ENCODE measurements at regions not wholly inside any gene's neighbourhood (a gene's known extent, or its start where the extent isn't known, plus 50 kb on each side); places are given as distances from the start of the nearest gene placed in this dataset.
A peak's percentile ranks its signal among the peaks of the same experiment; 100 is the strongest.
"Not testable (repeated sequence)": the region's sequence is repeated elsewhere in the genome, so short reads cannot be mapped to it uniquely, and the experiment has no call there.

DNA sequence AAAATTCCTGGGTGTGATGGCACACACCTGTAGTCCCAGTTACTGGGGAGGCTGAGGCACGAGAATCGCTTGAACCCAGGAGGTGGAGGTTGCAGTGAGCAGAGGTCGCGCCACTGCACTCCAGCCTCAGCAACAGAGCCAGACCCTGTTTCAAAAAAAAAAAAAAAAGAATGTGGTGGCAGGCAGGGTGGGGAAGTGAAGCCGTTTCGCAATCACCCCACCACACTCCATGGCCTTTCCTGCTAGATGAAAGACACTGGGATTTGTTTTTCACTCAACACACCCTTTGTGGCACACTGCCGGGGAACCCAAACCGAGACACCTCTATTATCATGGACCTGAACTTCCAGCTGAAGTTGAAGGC is 172.4 kb upstream of the IQSEC1 start:
- no peak for DNase-seq

DNA sequence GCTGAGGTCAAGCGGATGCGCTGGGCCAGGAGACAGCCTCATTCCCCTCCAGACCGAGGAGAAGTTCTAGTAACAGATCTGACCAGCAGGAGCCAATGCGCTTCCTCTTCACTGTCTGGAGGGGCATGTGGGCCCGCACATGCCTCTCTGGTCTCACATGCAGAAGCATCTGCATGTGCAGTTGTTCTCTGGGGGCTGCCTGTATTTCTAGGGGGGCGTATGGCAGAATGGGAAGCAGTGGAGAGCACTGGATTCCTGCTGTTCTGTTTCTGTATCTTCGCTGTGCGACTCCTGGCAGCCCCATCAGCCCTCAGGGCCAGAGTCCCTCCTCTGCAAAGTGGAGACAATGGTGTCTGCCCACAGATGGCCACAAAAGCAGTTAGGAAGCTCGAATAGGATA is 170.4 kb upstream of the IQSEC1 start:
- DNase-seq: no peak

DNA sequence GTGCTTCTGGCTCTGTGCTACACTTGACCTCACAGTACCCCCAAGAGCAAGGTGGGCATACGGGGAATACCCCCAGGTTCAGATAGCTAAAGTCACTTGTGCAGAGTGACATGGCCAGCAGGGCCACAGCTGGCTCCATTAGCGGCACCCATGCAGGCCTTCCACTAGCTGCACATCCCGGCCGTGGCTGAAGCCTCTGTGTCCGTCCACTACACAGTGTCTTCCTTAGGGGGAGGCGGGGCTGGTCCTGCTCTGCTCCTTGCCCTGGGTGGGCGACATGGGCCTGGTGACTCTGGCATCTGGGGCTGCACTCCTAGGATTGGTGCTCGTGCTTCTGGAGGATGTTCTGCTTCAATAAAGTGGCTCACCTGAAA is 169.1 kb upstream of the IQSEC1 start:
- no peak for DNase-seq

DNA sequence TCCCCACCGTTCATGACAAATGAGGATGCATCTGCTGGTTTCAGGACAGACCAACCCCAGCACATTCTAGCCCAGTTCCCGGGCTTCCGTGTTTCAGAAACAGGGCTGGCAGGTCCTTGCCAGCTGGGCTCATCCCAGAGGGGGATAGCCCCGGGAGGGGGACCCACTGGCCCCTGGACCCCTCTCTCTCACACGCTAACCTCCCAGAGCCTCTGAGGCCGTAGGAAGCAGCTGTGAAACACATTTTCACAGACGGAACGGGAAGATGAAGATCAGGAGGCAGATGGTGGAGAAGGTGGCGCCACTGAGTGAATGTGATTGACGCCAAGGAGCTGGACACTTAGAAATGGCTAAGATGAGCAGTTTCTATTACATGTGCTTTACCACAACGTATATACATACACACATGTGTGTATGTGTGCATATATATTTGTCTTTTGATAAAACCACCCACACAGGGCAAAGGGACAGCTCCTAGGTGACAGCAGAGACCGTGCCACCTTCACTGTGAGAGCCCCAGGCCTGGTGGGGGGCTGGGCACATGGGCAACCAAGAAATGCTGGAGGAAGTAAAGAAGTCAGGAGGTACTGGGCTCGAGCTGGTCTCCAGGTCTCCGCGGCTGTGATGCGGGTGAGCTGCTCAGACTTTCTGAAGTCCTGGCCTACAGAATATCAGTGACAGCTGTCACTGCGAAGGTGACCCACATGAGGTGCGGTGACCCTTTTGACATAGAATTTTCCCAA is 168.6 kb upstream of the IQSEC1 start:
- no peak for DNase-seq

DNA sequence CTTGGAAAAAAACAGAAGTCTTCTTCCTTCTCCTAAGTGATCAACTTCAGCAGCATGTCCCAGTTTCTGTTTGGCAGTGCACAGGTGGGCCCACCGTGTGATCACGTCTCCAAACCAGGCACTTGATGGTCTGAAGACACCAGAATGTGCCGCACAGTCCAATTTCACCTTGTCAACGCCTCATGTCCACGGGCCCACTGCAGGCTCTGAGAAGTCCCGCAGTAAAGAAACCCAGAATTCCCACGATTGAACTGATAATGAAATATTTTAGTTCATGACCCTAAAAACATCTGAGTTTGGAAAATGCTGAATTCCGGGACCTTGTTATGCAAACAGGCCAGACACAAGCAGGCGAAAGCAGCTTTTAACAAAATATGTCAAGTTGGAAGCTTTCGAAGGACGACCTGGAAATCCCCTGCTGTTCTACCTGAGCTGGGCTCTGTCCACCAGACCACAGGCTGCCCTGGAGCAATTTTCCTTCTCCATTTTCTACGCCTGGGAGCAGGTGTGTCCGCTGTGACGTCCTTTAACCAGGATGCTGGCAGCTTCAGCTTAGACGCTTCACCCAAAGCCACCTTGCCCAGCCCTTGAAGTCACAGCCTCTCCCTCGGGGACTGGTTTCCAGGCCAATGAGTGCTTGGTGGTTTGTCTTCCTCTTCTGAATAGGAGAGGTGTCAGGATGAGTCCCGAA is 167.8 kb upstream of the IQSEC1 start:
- DNase-seq: no peak

DNA sequence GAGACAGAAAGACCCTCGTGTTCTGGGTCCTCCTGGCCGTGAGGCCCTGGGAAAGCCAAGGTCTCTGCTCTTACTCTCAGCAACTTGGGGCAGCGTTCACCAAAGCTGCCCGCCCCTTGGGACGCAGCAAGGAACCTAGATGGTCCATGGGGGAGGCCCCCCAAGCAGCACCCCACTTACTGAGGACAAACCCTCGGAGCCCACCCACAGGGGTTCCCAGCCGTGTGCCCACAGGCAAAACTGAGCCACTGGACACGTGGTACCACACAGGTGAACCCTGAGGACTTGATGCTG is 166.2 kb upstream of the IQSEC1 start:
- DNase-seq: no peak

DNA sequence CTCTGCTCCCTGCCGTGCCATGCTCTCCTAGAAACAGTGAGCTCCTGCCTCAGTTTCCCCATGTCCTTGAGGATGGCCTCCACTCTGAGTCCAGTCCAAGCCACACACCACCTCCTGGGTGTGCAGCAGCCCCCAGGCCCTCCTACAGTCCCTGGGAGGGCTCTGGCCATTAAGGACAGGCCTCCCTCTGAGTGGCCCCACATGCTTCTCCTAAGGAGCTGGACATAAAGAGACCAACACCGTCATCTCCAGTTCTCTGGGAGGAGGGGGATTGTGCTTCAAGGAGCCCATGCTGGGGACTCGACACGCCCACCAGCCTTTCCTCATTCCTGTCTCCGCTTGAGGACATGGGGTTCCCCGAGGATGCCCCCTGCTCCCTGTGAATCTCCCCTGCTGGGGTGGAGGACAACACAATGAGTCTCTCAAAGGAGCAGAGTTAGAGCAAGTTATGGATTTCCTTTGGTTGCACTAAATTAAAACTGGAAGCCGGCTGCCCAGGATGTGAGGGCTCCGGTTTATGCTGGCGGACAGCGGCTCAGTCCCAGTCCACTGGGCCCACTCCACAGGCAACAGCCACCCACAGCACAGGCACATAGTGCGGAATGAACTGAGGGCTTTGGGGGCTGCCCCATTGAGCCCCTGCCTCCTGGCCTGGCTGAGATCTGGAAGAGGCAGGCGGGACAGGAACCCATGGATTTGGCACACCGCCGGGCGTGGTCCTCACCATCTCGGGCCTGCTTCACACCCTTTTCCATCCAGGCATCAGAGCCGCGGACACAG is 165.6 kb upstream of the IQSEC1 start:
- no peak for DNase-seq

DNA sequence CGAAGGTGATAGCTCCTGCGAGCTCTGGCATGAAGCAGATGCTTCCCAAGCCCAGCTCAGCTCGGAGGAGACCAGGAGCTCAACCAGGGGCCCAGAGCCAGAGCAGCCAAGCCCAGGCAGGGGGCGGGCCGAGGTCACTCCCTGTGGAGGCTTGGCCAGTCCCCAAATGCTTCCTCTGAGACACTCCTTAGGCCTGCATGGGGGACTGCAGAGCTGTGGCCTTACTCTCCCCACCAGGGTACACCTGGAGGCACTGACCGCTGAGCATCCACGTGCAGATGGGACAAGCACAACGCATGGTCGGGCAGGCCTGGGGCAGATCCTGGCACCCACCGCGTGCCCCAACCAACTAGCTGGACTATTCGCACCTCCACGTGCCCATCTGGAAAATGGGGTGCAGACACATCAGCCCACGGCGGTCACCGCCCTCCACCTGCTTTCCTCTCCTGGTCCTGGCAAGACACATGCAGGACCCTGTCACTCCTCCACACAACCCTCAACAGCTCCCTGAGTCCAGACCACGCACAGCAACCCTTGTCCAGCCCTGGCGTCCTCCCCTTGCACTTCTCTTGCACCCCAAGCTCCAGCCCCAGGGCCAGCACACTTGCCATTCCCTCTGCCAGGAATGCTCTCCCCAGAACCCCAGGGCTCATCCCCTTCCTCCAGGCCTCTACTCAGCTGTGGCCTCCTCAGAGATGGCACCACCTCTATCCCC is 164.7 kb upstream of the IQSEC1 start:
- DNase-seq: no peak

DNA sequence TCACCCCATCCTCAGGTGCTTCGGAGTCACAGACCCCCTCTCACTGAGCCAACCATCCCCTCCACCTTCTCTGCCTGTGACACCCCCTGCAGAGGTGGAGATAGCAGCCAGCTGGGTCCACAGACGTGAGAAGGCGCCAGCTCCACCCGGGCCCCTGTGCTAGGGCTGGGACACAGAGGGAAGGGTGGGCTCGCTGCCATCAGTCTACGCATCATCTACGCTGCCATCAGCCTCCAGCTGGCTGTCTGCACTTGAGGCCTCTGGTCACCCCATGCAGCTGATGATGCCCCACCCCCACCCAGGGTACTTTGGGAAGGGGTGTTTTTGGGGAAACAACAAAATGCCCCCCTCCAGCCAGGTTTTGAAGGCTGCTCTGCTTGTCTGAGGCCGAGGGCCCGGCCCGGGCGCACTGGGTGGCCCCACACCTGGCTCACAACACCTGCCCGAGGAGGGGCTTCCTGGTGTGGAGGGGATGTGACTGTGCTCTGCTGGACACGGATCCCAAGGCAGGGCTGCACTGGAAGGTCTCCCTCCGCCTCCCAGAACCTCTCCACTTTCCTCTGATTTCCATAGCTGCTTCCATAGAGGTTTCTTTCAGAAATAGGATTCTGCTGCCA is 163.4 kb upstream of the IQSEC1 start:
- peak; percentile 49 for DNase-seq

DNA sequence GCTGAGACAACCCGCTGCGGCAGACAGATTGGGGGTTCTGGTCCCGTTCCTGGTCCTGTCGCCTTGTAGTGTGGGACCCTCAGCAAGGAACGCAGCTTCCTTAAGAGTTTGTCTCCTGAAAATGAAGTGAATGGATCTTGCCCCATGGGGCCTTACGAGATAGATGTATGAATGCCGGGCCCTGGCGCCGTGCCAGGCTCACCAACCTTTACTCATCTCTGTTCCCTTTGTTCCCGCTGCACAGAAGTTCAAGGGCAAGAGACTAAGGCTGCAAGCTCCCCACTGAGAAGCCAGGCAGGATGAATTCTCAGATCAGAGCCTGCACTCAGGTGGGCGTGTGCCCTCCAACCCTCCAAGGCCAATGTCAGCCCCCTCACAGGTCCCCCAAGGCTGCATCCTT is 162.7 kb upstream of the IQSEC1 start:
- DNase-seq: peak; percentile 34

DNA sequence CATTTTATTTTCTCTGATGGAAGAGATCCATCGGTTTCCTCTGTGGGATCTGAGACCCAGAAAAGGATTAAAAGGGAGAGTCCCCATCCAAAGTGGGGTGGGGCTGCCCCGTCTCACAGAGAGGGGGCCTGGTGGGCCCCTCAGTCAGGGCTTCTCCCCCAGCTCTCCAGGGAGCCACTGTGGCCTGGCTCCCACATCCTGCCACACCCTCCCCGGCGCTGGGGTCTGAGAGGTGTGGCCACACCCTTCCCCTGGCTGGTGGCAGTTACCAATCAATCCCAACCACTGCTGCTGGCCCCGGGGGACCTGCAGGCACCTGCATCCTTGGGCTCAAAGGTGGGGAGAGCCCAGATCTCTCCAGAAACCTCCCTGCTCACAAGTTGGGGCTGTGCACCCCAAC is 161.8 kb upstream of the IQSEC1 start:
- no peak for DNase-seq

DNA sequence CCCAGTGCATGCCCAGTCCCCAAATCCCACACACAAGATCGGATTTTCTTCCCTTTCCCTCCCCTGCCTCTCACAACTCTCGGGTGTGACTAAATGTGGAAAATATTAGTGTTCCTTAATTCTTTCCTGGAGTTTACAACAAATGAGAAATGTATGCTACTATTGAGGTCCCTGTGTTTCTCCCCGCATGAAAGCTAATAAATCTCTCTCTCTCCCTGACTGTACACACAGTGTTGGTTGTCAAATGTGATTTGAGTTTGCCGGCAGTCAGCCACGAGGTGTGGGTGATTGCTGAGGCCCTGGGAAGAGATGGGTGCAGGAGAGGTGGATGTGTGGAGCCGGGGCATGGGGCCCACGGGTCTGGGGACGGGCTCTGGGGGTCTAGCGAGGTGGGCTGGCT is 161.4 kb upstream of the IQSEC1 start:
- no peak for DNase-seq

DNA sequence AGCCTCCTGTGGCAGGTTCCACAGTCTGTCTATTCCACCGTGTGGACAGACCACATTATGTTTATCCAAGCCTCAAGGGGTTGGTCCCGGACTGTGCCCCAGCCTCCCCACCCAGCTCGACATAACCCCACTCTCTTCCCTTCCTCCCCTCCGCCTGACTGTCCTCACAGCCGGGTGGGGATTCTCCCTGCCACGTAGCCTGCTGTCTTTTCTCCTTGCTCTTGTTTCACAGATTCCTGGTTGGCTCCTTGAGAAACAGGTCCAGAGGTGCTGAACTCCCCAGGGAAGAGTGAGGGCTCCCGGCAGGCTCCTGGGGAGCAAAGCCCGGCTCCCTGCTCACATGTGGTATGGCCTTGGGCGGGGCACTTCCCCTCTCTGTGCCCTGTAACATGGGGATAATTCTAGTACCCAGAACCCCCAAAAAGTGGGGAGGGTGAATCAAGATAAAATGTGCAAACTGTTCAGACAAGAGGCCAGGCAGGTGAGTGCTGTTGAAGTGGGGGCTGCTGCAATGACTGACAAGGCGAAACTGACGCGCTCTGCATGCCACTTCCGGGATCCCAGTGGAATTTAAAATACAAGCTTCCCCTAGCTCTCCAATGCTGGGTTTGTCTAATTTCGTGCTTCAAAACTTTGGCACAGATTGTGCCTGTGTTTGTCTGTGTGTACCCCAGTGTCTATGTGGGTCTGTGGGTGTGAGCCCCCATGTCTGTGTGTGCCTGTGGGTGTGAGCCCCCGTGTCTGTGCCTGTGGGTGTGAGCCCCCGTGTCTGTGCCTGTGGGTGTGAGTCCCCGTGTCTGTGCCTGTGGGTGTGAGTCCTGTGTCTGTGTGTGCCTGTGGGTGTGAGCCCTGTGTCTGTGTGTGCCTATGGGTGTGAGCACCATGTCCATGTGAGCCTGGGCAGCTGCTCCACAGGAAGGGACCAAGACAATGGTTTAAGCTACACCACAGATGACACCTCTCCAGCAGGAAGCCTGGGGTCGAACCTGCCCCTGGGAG is 160.6 kb upstream of the IQSEC1 start:
- DNase-seq: no peak

DNA sequence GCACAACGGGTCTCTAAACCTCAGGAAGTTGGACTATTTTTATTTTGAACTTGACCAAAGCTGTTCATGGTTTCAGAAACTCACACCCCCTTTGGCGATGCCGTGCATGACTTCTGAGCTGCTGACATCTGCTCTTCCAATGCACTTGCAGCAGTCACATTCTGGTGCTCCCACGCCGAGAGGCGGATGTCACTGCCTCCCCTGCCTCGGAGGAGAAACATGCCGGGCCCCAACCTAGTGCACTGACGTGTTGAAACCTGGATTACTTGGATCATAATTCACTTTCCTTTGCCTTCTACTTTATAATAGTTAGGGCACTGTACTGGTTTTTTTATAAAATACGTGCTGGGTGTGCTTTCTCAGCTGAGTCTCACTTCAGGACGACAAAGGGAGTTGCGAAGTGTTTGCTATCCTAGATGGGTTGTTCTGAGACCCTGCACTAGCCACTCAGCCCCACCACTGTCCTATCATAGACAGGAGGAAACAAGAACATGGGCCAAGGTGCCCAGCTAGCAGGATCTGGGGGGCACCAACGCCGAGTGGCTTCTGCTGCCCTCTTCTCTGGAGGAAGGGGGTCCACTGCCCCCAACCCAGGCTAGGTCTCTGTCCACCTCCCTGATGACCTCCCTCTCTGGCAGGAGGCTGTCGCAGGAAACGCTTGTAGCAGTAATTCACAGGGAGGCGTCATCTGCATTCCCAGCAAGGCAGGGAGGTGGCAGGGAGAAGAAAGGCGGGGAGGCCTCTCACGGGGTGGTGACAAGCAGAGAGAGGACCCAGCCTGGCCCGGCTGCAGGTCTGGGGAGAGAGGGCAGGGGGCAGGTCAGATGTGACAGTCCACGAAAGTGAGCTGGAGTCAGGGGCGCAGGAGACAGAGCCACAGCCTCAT is 158.8 kb upstream of the IQSEC1 start:
- no peak for DNase-seq

DNA sequence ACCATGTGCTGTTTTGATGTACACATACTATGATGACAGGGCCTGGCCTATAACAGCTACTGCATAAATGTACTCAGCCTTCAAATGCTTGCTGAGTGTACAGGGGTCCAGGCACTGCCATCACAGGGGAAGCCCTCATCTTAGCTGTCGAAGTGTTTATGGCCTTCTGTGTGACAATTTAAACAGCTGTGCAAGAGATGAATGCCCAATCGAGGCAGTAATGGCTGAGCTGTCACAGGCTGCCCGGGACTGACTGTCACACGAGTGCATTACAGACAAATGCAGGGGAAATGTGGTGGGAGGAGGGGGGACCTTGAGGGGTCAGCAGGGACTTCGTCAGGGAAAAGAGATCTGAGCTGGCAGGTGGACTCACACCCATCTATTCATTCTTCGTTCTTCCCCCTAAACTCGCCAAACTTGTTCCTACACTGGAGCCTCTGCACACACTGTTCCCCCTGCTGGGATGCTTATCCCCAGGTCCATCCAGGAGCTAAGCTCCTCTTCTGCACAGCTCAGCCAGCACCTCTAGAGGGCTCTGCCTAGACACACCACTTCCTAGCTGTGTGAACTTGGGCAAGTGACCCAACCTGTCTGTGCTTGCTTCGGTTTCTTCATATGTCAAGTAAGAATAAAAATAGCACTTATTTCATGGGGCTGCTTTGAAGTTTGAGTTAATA is 156.2 kb upstream of the IQSEC1 start:
- no peak for DNase-seq

DNA sequence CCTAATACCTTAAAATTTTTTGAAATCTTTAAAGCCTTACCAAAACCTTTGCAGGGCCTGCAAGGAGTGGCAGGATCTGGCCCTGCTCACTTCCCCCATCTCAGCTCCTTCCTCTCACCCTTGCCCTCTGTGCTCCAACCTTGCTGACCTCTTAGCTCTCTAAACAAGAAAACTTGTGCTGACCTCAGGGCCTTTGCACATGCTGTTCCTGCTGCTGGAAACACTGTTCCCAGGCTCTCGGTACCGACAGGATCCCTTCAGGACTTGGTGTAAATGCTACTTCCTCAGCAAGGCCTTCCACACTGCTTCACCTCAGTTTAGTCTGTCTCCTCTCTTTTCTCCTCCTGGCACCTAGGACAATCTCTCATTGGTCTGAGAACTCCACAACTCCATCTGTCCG is 155.4 kb upstream of the IQSEC1 start:
- DNase-seq: no peak

DNA sequence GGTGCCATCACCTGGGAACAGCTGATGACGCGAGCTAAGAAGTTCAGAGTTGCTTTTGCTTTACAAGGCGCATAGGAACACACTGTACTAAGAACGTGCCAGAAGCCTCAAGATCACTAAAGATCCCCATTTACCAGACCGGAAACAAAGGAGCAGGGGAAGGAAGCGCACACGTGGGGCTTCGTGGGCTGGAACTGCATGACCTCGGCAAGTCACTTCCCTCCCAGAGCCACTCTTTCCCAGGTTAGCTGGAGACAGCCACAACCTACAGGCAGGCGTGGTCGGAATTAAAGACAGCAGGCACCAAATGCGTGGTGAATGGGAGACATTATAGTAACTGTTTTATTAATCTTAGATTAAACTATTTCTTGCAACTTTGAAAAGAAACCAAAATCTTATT is 154.9 kb upstream of the IQSEC1 start:
- not testable (repeated sequence) for DNase-seq

DNA sequence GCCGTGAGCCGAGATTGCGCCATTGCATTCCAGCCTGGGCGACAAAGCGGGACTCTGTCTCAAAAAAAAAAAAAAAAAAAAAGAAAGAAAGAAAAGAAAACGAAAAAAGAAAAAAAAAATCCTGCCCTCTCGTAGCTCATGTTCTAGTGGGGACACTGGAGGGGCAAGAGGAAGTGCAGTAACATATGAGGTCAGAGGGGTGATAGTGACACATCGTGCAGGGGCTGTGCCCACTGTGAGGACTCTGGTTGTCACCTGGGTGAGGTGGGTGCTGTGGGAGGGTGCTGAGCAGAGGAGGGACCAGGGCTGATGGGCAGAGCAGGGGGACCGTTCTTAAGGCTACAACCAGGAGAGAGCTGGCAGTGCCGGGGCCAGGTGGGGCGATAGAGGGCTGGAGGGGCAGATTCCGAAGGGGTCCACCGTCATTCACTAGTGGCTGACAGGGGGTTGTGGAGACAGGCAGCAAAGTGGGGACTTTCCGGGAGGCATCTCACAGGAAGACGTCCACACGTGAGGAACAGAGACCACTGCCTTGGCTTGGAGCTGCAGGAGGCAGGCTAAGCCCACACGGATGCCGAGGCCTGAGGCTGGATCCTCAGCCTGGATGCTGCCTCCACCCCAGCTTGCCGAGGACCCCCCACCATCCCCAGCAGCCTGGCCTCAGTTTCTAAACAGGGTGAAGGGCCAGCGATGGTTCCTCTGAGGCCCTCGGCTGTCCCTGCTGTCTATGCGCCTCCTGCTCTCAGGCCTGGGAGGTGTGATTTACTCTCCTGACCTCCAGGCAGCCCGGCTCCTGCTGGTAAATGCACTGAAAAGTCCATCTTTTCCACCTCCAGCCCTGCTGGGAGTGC is 154.3 kb upstream of the IQSEC1 start:
- DNase-seq: no peak

DNA sequence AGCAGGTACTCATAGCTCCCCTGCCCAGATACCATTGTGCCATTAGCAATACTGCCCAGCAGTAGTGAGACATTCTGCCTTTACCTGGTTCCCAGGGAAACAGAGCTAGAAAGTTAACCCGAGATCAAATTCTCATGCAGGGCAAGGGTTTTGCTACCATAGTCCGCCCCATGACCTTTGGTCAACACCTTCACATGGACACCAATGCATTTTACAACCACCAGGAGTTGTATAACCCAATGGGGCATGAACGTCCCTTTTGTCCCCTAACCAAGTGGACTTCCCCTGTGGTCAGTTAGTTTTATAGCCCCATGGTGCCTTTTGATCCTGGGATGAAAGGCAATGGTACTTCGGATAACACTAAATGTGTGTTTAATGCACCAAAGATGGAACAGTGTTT is 151.7 kb upstream of the IQSEC1 start:
- DNase-seq: no peak
